ENCODE measurements at regions not wholly inside any gene's neighbourhood (a gene's known extent, or its start where the extent isn't known, plus 50 kb on each side); places are given as distances from the start of the nearest gene placed in this dataset. TPM values are rescaled to one million over a fixed set of nuclear protein-coding genes. Genes with fewer than 3 reads are reported as not detected.

DNA sequence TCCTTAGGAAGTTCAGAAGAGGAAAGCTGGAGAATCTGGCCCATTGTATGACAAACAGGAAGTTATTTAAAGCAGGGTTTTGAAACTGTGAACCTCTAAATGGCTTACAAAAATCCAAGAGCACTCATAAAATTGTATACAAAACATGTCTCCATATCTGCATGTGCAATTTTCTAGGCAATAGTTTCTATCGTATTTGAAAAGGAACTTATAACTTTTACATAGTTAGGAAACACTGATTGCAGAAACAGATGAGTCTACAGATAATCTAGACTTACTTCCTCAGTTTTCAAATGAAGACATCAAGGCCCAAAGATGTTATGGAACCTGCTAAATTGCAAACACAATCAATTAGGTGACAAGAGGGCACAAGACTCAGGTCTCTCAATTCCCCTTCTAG, 53.3 kb upstream of the ETV6 start:
- 74% methylated on average over 1 of the region's 1 CpG for WGBS
- peaks cover 0 to 11% (median 3%) of the 10 kb centered on the region in 4 donors for H3K4me1 ChIP-seq (ENCODE audit: control insufficient read depth in 4 of 4, insufficient read depth in 4 of 4, low read length in 3 of 4)
- no peak for DNase-seq (ENCODE audit: low spot score)
- H3K9ac ChIP-seq (ENCODE audit: low read depth in 1 of 2, low read length in 2 of 2), result no peak overlapping the region
- no peaks in the 10 kb centered on the region for H3K36me3 ChIP-seq (ENCODE audit: control insufficient read depth in 4 of 4, insufficient read depth in 3 of 4, low read depth in 1 of 4, low read length in 3 of 4)
- no peaks in the 10 kb centered on the region for H3K9me3 ChIP-seq (ENCODE audit: control insufficient read depth in 4 of 4, low read length in 3 of 4)
- TF ChIP-seq, protein P1, sequence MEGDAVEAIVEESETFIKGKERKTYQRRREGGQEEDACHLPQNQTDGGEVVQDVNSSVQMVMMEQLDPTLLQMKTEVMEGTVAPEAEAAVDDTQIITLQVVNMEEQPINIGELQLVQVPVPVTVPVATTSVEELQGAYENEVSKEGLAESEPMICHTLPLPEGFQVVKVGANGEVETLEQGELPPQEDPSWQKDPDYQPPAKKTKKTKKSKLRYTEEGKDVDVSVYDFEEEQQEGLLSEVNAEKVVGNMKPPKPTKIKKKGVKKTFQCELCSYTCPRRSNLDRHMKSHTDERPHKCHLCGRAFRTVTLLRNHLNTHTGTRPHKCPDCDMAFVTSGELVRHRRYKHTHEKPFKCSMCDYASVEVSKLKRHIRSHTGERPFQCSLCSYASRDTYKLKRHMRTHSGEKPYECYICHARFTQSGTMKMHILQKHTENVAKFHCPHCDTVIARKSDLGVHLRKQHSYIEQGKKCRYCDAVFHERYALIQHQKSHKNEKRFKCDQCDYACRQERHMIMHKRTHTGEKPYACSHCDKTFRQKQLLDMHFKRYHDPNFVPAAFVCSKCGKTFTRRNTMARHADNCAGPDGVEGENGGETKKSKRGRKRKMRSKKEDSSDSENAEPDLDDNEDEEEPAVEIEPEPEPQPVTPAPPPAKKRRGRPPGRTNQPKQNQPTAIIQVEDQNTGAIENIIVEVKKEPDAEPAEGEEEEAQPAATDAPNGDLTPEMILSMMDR (IDR thresholded peaks at IDR 0.05; ENCODE audit: low read depth, low read length, missing input control), result no peak
- no peak for TF ChIP-seq FOXA1 (IDR thresholded peaks at IDR 0.05)
- no peak for TF ChIP-seq GABPA (IDR thresholded peaks at IDR 0.05 in 1 of 2, conservative IDR thresholded peaks at IDR 0.05 in 1 of 2)
- TF ChIP-seq JUND (IDR thresholded peaks at IDR 0.05), result no peak
- TF ChIP-seq TAF1 (conservative IDR thresholded peaks at IDR 0.05), result no peak
- no peak for TF ChIP-seq FOXA2 (IDR thresholded peaks at IDR 0.05)
- H3K27me3 ChIP-seq (ENCODE audit: control insufficient read depth in 4 of 4, insufficient read depth in 4 of 4, low read length in 3 of 4), result no peaks in the 10 kb centered on the region
- no peak overlapping the region for H3K27ac ChIP-seq (ENCODE audit: low read depth in 1 of 2, low read length in 2 of 2)
- no peak overlapping the region for H3K4me3 ChIP-seq (ENCODE audit: low read depth in 1 of 3, low read length in 3 of 3)

DNA sequence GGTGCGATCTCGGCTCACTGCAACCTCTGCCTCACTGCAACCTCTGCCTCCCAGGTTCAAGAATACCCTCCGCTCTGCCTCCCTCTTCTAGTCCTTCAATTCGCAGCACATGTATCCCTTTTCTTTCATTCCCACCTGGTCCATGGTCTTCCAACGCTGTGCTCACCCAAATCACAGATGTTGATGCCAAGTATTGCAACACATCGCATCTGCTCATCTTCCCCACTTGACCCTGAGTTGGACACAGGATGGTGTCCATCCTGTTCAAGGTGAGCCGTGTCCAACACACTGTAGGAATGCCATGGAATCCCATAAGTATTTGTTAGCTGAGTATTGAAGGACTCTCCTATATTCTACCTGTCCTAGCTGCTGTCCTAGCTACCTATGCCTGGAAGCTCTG, 50.6 kb upstream of the ETV6 start:
- H3K27me3 ChIP-seq (ENCODE audit: control insufficient read depth in 4 of 4, insufficient read depth in 4 of 4, low read length in 3 of 4), result no peaks in the 10 kb centered on the region
- no peaks in the 10 kb centered on the region for H3K9me3 ChIP-seq (ENCODE audit: control insufficient read depth in 4 of 4, low read length in 3 of 4)
- H3K4me3 ChIP-seq (ENCODE audit: low read depth in 1 of 3, low read length in 3 of 3), result no peak overlapping the region
- DNase-seq (ENCODE audit: low spot score), result no peak
- H3K27ac ChIP-seq (ENCODE audit: low read depth in 1 of 2, low read length in 2 of 2), result no peak overlapping the region
- H3K36me3 ChIP-seq (ENCODE audit: control insufficient read depth in 4 of 4, insufficient read depth in 3 of 4, low read depth in 1 of 4, low read length in 3 of 4), result no peaks in the 10 kb centered on the region
- no peak overlapping the region for H3K9ac ChIP-seq (ENCODE audit: low read depth in 1 of 2, low read length in 2 of 2)
- TF ChIP-seq FOXA2 (IDR thresholded peaks at IDR 0.05), result no peak
- no peak for TF ChIP-seq FOXA1 (IDR thresholded peaks at IDR 0.05)
- no peak for TF ChIP-seq HNF4A (conservative IDR thresholded peaks at IDR 0.05)
- no peak for TF ChIP-seq SP1 (IDR thresholded peaks at IDR 0.05)
- TF ChIP-seq JUND (IDR thresholded peaks at IDR 0.05), result no peak
- TF ChIP-seq, protein P2, sequence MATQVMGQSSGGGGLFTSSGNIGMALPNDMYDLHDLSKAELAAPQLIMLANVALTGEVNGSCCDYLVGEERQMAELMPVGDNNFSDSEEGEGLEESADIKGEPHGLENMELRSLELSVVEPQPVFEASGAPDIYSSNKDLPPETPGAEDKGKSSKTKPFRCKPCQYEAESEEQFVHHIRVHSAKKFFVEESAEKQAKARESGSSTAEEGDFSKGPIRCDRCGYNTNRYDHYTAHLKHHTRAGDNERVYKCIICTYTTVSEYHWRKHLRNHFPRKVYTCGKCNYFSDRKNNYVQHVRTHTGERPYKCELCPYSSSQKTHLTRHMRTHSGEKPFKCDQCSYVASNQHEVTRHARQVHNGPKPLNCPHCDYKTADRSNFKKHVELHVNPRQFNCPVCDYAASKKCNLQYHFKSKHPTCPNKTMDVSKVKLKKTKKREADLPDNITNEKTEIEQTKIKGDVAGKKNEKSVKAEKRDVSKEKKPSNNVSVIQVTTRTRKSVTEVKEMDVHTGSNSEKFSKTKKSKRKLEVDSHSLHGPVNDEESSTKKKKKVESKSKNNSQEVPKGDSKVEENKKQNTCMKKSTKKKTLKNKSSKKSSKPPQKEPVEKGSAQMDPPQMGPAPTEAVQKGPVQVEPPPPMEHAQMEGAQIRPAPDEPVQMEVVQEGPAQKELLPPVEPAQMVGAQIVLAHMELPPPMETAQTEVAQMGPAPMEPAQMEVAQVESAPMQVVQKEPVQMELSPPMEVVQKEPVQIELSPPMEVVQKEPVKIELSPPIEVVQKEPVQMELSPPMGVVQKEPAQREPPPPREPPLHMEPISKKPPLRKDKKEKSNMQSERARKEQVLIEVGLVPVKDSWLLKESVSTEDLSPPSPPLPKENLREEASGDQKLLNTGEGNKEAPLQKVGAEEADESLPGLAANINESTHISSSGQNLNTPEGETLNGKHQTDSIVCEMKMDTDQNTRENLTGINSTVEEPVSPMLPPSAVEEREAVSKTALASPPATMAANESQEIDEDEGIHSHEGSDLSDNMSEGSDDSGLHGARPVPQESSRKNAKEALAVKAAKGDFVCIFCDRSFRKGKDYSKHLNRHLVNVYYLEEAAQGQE (IDR thresholded peaks at IDR 0.05), result no peak
- no peak for TF ChIP-seq RAD21 (IDR thresholded peaks at IDR 0.05)
- TF ChIP-seq YY1 (IDR thresholded peaks at IDR 0.05), result no peak
- TF ChIP-seq HNF4G (IDR thresholded peaks at IDR 0.05), result no peak
- TF ChIP-seq, protein P3, sequence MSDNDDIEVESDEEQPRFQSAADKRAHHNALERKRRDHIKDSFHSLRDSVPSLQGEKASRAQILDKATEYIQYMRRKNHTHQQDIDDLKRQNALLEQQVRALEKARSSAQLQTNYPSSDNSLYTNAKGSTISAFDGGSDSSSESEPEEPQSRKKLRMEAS (IDR thresholded peaks at IDR 0.05), result no peak
- TF ChIP-seq TAF1 (conservative IDR thresholded peaks at IDR 0.05), result no peak
- TF ChIP-seq, protein P1 (IDR thresholded peaks at IDR 0.05; ENCODE audit: low read depth, low read length, missing input control), result no peak
- no peak for TF ChIP-seq RXRA (IDR thresholded peaks at IDR 0.05)
- 83% methylated on average over 7 of the region's 7 CpGs for WGBS
- H3K4me1 ChIP-seq (ENCODE audit: control insufficient read depth in 4 of 4, insufficient read depth in 4 of 4, low read length in 3 of 4), result peaks cover 0 to 11% (median 3%) of the 10 kb centered on the region in 4 donors

Small RNA genes in the stretch of these regions (small RNA-seq; reads per million reads assigned to genes)
- gene AC007450.3, result not detected
- gene HIGD1AP8, result not detected
- not detected for gene RNU7-60P
